ENCODE measurements at regions not wholly inside any gene's neighbourhood (a gene's known extent, or its start where the extent isn't known, plus 50 kb on each side); places are given as distances from the start of the nearest gene placed in this dataset.

DNA sequence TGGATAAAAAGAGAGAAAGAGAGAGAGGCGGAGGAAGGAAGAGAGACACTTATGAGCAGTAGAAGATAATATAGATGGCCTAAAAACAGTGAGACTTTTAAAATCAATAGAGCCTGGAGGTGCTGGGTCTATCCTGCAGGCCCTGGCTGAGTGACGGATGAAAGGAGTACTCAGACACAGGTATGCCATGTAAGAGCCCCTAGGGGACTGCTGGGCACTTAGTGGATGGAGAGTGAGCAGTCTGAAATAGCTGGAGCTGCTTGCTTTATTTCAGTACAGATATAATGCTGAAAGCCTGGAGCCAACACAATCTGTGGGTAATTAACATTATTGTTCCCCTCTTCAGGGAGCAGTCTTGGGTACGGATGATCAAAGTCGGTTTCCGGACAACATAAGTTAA lies 578.6 kb downstream of the SPOCK3 start:
- Histone ChIP-seq H3K36me3 (ENCODE audit: low read depth, missing control alignments) (no peaks in the 10 kb centered on the region), H3K4me3 (no peak overlapping the region), H3K27ac (no peak overlapping the region), H3K27me3 (no peaks in the 10 kb centered on the region), H3K4me1 (no peaks in the 10 kb centered on the region), H3K9me3 (no peaks in the 10 kb centered on the region)
- no peak for DNase-seq
- intact Hi-C loops (cut with DNase I; ENCODE audit: low total_unique reads): no loop called here
- 71 to 80% methylated on average over 5 of the region's 5 CpGs for WGBS, 2 donors
- TF ChIP-seq, protein P1, sequence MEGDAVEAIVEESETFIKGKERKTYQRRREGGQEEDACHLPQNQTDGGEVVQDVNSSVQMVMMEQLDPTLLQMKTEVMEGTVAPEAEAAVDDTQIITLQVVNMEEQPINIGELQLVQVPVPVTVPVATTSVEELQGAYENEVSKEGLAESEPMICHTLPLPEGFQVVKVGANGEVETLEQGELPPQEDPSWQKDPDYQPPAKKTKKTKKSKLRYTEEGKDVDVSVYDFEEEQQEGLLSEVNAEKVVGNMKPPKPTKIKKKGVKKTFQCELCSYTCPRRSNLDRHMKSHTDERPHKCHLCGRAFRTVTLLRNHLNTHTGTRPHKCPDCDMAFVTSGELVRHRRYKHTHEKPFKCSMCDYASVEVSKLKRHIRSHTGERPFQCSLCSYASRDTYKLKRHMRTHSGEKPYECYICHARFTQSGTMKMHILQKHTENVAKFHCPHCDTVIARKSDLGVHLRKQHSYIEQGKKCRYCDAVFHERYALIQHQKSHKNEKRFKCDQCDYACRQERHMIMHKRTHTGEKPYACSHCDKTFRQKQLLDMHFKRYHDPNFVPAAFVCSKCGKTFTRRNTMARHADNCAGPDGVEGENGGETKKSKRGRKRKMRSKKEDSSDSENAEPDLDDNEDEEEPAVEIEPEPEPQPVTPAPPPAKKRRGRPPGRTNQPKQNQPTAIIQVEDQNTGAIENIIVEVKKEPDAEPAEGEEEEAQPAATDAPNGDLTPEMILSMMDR (IDR thresholded peaks at IDR 0.05): no peak
- no peak for TF ChIP-seq POLR2A (IDR thresholded peaks at IDR 0.05)

DNA sequence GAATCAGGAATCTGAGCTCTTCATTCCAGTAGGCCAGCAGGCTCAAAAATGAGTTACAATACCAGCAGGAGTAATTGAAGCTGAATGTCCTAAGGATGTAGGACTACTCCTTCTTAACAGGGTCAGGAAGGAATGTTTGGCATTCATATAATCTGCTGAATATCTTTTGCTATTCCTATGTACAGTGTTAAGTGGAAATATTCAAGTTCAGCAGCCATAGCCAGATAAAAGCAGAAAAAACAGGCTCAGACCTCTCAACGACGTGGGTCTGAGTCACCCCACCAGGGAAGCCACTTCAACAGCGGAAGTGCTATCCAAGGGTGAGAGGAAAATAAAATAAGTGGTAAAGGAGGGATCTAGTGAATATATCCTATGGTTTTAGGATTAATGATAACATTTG lies 577.0 kb downstream of the SPOCK3 start:
- Histone ChIP-seq H3K27ac (no peak overlapping the region), H3K27me3 (no peaks in the 10 kb centered on the region), H3K4me3 (no peak overlapping the region), H3K9me3 (no peaks in the 10 kb centered on the region), H3K4me1 (no peaks in the 10 kb centered on the region), H3K36me3 (ENCODE audit: low read depth, missing control alignments) (no peaks in the 10 kb centered on the region)
- no peak for TF ChIP-seq POLR2A (IDR thresholded peaks at IDR 0.05)
- TF ChIP-seq, protein P1 (IDR thresholded peaks at IDR 0.05): no peak
- intact Hi-C loops (cut with DNase I; ENCODE audit: low total_unique reads): no loop called here
- no peak for DNase-seq
- 54 to 68% methylated on average over 3 of the region's 3 CpGs for WGBS, 2 donors

DNA sequence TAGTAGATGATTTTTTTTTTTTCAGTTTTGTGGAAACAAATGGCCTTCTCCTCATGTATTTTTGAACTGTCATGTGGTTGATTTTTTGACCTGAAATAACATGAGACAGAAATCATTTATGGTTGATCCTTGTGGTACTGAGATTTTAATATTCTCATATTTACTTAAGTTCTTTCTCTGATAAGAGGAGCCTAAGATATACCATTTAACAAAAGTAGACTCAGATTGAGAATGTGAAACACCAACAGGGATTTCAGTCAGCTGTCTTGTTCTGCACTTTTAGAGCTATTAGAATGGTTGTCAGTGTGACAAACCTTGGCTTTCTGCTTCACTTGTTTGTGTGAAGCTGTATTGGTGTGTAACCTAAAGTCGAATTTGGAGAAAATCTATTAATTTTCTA lies 575.7 kb downstream of the SPOCK3 start:
- TF ChIP-seq POLR2A (IDR thresholded peaks at IDR 0.05): no peak
- TF ChIP-seq, protein P1 (IDR thresholded peaks at IDR 0.05): no peak
- 67 to 79% methylated on average over 1 of the region's 1 CpG for WGBS, 2 donors
- no peak overlapping the region for H3K4me3 ChIP-seq
- no peaks in the 10 kb centered on the region for H3K36me3 ChIP-seq (ENCODE audit: low read depth, missing control alignments)
- no peak for DNase-seq
- H3K27me3 ChIP-seq: no peaks in the 10 kb centered on the region
- intact Hi-C loops (cut with DNase I; ENCODE audit: low total_unique reads): no loop called here
- H3K9me3 ChIP-seq: no peaks in the 10 kb centered on the region
- H3K4me1 ChIP-seq: no peaks in the 10 kb centered on the region
- no peak overlapping the region for H3K27ac ChIP-seq

DNA sequence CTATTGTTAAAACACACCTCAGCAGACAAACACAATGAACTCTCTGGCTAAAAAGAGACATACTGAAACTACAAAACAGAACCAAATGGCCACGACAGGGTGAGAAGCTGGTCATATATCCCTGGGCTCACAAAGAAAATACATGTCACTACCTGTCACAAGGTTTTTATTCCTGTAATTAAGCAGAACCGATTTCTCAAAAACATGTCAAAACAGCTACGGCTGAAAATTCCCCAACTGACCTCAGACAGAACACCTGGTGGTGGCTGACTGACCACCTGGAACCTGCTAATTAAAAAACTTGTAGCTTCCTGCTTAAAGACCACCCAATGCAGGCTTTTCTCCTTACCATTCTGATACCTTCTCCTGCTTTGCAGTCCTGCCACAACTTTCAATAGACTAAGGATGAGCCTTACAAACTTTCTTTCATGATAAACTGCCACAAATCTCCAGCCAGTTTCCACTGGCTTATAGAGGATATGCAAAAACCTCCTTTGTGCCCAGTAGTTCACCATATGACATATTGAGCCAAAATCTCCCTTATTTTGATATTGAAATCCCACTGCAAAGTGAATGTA lies 571.9 kb downstream of the SPOCK3 start:
- H3K9me3 ChIP-seq: no peaks in the 10 kb centered on the region
- no peak for DNase-seq
- H3K36me3 ChIP-seq (ENCODE audit: low read depth, missing control alignments): no peaks in the 10 kb centered on the region
- TF ChIP-seq, protein P1 (IDR thresholded peaks at IDR 0.05): no peak
- no peak for TF ChIP-seq POLR2A (IDR thresholded peaks at IDR 0.05)
- no peak overlapping the region for H3K4me3 ChIP-seq
- 53 to 54% methylated on average over 3 of the region's 3 CpGs for WGBS, 2 donors
- no peak overlapping the region for H3K27ac ChIP-seq
- no peaks in the 10 kb centered on the region for H3K27me3 ChIP-seq
- no peaks in the 10 kb centered on the region for H3K4me1 ChIP-seq
- intact Hi-C loops (cut with DNase I; ENCODE audit: low total_unique reads): no loop called here

DNA sequence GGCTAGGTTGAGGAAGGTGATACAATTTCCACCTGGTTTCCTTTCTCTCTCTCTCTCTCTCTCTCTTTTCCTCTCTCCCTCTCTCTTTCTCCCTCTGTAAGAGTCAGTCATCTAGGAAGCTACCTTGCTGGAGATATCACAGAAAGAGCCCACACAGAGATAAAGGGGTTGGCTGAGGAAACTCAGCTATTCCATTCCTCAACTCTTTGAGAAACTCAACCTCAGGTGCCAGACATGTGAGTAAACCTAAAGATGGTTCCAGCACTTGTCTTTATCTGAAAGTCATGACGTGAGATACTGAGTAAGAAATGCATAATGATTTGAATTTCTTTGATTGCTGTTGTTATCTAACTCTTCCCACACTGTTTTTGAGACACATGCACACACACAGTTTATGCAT lies 564.0 kb downstream of the SPOCK3 start:
- Histone ChIP-seq H3K36me3 (ENCODE audit: low read depth, missing control alignments) (no peaks in the 10 kb centered on the region), H3K9me3 (no peaks in the 10 kb centered on the region), H3K27ac (no peak overlapping the region), H3K4me3 (no peak overlapping the region), H3K27me3 (no peaks in the 10 kb centered on the region), H3K4me1 (no peaks in the 10 kb centered on the region)
- TF ChIP-seq POLR2A (IDR thresholded peaks at IDR 0.05): no peak
- TF ChIP-seq, protein P1 (IDR thresholded peaks at IDR 0.05): no peak
- WGBS, 2 donors: 60 to 65% methylated on average over 1 of the region's 1 CpG
- intact Hi-C loops (cut with DNase I; ENCODE audit: low total_unique reads): no loop called here
- no peak for DNase-seq

Data from testis (tissue), 2 donors.